ENCODE measurements at regions not wholly inside any gene's neighbourhood (a gene's known extent, or its start where the extent isn't known, plus 50 kb on each side); places are given as distances from the start of the nearest gene placed in this dataset.

- Mint-ChIP-seq H3K36me3 (no peaks in the 10 kb centered on the region), H3K4me1 (peaks cover 2% of the 10 kb centered on the region), H3K27ac (no peak overlapping the region), H3K27me3 (ENCODE audit: low read depth in 3 of 3) (peaks cover 7 to 16% (median 12%) of the 10 kb centered on the region in 3 donors), H3K4me3 (peak overlapping the region in 1 of 2 donors; percentile 5), H3K9me3 (peaks cover 0 to 12% (median 8%) of the 10 kb centered on the region in 7 donors)
- intact Hi-C loops (cut with micrococcal nuclease): no loop called here
- H3K4me3 ChIP-seq (replicated peaks in 1 of 3; ENCODE audit: low read depth in 2 of 3, low read length in 3 of 3): no peak overlapping the region
- DNase-seq: peak in 2 of 3 donors; percentile 9 to 25
- no peaks in the 10 kb centered on the region for H3K4me1 ChIP-seq (ENCODE audit: control insufficient read depth in 1 of 2, insufficient read depth in 2 of 2, low read length in 2 of 2)
- peaks cover 7 to 8% of the 10 kb centered on the region in 2 donors for H3K9me3 ChIP-seq (replicated peaks in 1 of 2; ENCODE audit: control insufficient read depth in 1 of 2, insufficient read depth in 1 of 2, low read length in 2 of 2)
- H3K9ac ChIP-seq (ENCODE audit: insufficient read depth, low read length, poor library complexity, severe bottlenecking): no peak overlapping the region
- H4K20me1 ChIP-seq (ENCODE audit: insufficient read depth, low read length): no peaks in the 10 kb centered on the region
- H3K4me2 ChIP-seq (replicated peaks; ENCODE audit: extremely low read depth, low read length, poor library complexity, severe bottlenecking): no peak overlapping the region
- peaks cover 0 to 5% of the 10 kb centered on the region in 2 donors for H3K27me3 ChIP-seq (ENCODE audit: control insufficient read depth in 2 of 2, insufficient read depth in 2 of 2, low read length in 2 of 2)
- no peaks in the 10 kb centered on the region for H3K36me3 ChIP-seq (replicated peaks in 1 of 2; ENCODE audit: control insufficient read depth in 1 of 2, insufficient read depth in 2 of 2, low read length in 2 of 2)
- TF ChIP-seq CTCF (IDR thresholded peaks at IDR 0.05): peak; percentile 79
- no peaks in the 10 kb centered on the region for H3K79me2 ChIP-seq (ENCODE audit: insufficient read depth, low read length)
- WGBS (ENCODE audit: insufficient coverage): 5% methylated on average over 8 of the region's 11 CpGs
- H2AFZ ChIP-seq (ENCODE audit: insufficient read depth, low read depth, low read length, poor library complexity, severe bottlenecking): no peak overlapping the region
- no peak overlapping the region for H3K27ac ChIP-seq (ENCODE audit: low read depth in 1 of 2, low read length in 2 of 2)
Observed at GRCh38 chr6:166106076-166106686, 61.5 kb downstream of the TBXT start.

GRCh38 chr6:166105341-166106075 lies 62.1 kb downstream of the TBXT start:
- 58% methylated on average over 6 of the region's 10 CpGs for WGBS (ENCODE audit: insufficient coverage)
- Histone ChIP-seq H3K79me2 (ENCODE audit: insufficient read depth, low read length) (no peaks in the 10 kb centered on the region), H3K4me3 (replicated peaks in 1 of 3; ENCODE audit: low read depth in 2 of 3, low read length in 3 of 3) (no peak overlapping the region), H3K9me3 (replicated peaks in 1 of 2; ENCODE audit: control insufficient read depth in 1 of 2, insufficient read depth in 1 of 2, low read length in 2 of 2) (peaks cover 7 to 8% of the 10 kb centered on the region in 2 donors), H3K4me1 (ENCODE audit: control insufficient read depth in 1 of 2, insufficient read depth in 2 of 2, low read length in 2 of 2) (no peaks in the 10 kb centered on the region), H3K27ac (ENCODE audit: low read depth in 1 of 2, low read length in 2 of 2) (no peak overlapping the region), H2AFZ (ENCODE audit: insufficient read depth, low read depth, low read length, poor library complexity, severe bottlenecking) (no peak overlapping the region), H3K36me3 (replicated peaks in 1 of 2; ENCODE audit: control insufficient read depth in 1 of 2, insufficient read depth in 2 of 2, low read length in 2 of 2) (no peaks in the 10 kb centered on the region), H3K27me3 (ENCODE audit: control insufficient read depth in 2 of 2, insufficient read depth in 2 of 2, low read length in 2 of 2) (peaks cover 0 to 5% of the 10 kb centered on the region in 2 donors), H3K4me2 (replicated peaks; ENCODE audit: extremely low read depth, low read length, poor library complexity, severe bottlenecking) (no peak overlapping the region), H3K9ac (ENCODE audit: insufficient read depth, low read length, poor library complexity, severe bottlenecking) (no peak overlapping the region), H4K20me1 (ENCODE audit: insufficient read depth, low read length) (no peaks in the 10 kb centered on the region)
- no peak for DNase-seq
- Mint-ChIP-seq H3K36me3 (no peaks in the 10 kb centered on the region), H3K4me3 (peak overlapping the region in 1 of 2 donors; percentile 5), H3K27ac (no peak overlapping the region), H3K4me1 (peaks cover 2% of the 10 kb centered on the region), H3K9me3 (peaks cover 0 to 12% (median 8%) of the 10 kb centered on the region in 7 donors), H3K27me3 (ENCODE audit: low read depth in 3 of 3) (peaks cover 7 to 14% (median 12%) of the 10 kb centered on the region in 3 donors)
- intact Hi-C loops (cut with micrococcal nuclease): no loop called here
- TF ChIP-seq CTCF (IDR thresholded peaks at IDR 0.05): no peak
